HG03025 (cell line): ENCODE measurements at regions not wholly inside any gene's neighbourhood (a gene's known extent, or its start where the extent isn't known, plus 50 kb on each side); places are given as distances from the start of the nearest gene placed in this dataset.
"Not testable (repeated sequence)": the region's sequence is repeated elsewhere in the genome, so short reads cannot be mapped to it uniquely, and the experiment has no call there.

Source experiments
- ATAC-seq: cut with Tn5 transposase; IDR thresholded peaks from one replicate; pipeline ENCODE4 v1.9.1; 2021; ENCODE audit warnings: mild to moderate bottlenecking, moderate library complexity; ENCODE audit not compliant: unreplicated experiment, low FRiP score

DNA sequence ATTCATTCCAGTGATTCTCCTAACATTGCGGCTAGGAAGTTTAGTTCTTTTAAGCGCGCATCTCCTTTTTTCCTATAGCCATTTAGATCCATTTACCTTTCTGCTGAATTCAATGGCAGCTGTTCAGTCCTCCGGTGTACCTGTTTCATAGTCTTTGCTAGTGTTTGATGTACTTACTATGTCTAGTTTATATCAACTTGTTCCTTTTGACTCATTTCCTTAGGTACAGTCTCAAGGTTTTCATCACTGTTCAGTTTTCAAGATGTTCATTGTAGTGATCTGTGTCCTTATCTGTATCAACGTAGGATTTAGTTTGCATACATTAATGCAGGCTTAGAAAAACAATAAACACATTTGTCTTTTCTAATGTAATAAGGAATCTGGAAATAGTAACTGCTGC is 59.0 kb upstream of the MBNL1 start:
- ATAC-seq, result no peak

GRCh38 chr3:152210697-152211096 is 58.0 kb upstream of the MBNL1 start:
- ATAC-seq, result no peak

DNA sequence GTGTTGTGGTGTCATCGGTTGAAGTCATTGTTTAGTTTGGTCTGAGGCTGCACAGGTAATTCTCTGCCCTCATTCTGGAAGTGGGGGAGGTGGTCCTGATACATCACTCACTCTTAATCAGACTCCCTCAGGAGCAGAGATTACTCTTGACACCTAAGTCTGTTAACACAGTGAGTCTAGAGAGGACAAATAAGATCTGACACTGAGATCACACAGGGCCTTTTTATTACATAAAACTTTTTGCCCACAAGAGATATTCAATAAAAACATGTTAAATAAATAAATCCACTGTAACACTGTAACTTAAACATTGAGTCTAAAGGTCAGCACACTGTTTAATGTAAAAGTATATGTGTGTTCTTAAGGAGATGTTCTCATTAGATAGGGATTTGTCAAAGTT is 57.1 kb upstream of the MBNL1 start:
- ATAC-seq, result no peak

DNA sequence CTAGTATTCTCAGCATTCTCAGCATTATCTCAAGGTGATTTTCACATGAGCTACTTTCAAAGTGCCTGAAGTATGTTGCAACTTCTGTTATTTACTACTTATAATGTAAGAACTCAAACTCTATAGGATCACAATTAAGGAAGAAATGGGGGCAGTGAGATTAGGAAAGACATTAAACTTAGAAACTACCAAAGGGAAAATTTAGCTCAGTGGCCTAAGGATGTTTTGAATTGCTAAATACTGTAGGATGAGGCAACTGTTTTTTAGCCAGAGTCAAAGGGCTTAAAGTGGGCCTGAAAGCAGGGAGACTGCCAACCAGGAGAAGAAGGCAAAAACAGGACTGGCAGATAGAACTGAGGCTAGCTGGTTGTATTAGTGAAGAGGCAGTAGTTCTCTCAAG is 55.5 kb upstream of the MBNL1 start:
- ATAC-seq, result no peak

DNA sequence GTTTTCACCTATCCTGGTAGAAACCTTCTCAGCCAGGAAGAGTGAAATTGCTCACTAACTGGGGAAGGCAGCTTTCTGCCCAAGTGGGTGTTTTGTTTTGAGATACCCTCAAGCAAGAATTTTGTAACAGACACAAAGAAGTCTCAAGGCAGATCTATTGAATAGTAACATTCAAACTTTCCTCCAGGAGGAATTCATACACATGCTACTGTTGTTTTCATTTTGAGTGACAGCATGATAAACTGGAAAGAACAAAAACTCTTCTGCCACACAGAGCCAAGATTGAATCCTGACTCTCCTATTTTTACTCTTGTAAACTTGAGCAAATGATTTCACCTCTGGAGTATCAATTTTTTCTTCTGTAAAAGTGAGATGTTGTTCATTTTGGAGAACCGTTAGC is 54.8 kb upstream of the MBNL1 start:
- ATAC-seq, result no peak

DNA sequence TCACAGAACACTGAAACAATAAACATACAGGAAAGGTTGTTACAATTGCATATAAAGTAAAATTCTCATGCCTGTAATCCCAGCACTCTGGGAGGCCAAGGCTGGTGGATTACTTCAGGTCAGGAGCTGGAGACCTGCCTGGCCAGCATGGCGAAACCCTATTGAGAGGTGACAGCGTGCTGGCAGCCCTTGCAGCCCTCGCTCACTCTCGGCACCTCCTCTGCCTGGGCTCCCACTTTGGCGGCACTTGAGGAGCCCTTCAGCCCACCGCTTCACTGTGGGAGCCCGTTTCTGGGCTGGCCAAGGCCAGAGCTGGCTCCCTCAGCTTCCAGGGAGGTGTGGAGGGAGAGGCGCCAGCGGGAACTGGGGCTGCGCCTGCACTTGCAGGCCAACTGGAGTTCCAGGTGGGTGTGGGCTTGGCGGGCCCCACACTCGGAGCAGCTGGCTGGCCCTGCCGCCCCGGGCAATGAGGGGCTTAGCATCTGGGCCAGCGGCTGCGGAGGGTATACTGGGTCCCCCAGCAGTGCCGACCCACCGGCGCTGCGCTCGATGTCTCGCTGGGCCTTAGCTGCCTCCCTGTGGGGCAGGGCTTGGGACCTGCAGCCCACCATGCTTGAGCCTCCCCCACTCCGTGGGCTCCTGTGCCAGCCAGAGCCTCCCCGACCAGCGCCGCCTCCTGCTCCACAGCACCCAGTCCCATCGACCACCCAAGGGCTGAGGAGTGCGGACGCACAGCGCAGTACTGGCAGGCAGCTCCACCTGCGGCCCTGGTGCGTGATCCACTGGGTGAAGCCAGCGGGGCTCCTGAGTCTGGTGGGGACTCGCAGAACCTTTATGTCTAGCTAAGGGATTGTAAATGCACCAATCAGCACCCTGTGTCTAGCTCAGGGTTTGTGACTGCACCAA is 51.5 kb upstream of the MBNL1 start:
- ATAC-seq, result not testable (repeated sequence)

- no peak for ATAC-seq
Measured at GRCh38 chr3:152218602-152219001, 50.1 kb upstream of the MBNL1 start.
